ENCODE measurements at regions not wholly inside any gene's neighbourhood (a gene's known extent, or its start where the extent isn't known, plus 50 kb on each side); places are given as distances from the start of the nearest gene placed in this dataset.

DNA sequence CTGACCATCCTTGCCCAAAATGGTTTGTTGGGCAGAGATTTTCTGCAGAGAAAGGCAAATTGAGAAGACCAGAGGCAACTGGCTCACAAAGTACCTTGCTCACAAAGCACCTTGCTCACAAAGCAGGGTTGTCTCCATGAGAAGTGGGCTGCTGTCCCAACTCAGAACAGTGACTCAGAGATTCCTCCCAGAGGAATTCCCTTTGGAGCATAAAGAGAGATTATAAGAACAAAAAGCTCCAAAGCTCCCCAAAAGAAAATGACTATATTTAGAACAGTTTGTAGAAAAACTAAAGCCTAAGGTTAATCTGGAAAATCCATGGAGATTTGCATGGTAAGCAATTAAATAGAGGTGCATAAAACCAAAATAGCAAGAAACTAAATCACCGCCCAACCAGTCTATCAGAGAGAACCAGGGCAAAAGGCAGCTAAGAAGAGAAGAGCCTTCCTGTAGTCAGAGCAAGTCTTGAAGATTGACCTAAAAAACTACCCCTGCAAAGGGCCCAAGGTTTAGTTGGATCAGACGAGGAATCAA lies 731.4 kb downstream of the FAT4 start:
- no peak for TF ChIP-seq GATA2 (IDR thresholded peaks at IDR 0.05; ENCODE audit: low read depth, low read length)
- TF ChIP-seq GATA3 (IDR thresholded peaks at IDR 0.05; ENCODE audit: low read depth, low read length): no peak

All from SH-SY5Y (cell line).